ENCODE measurements at regions not wholly inside any gene's neighbourhood (a gene's known extent, or its start where the extent isn't known, plus 50 kb on each side); places are given as distances from the start of the nearest gene placed in this dataset.

DNA sequence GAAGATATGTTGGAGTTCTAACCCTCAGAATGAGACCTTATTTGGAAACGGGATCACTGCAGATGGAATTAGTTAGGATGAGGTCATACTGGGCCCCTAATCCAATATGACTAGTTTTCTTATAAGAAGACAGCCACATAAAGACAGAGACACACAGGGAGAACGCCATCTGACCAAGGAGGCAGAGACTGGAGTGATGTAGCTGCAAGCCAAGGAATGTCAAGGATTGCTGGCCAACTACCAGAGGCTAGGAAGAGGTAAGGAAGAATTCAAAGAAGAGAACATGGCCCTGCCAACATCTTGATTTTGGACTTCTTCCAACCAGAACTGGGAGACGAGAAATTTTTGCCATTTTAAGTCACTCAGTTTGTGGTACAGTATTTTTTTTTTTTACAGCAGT lies 152.8 kb upstream of the DIPK2B start:
- TF ChIP-seq, protein P1, sequence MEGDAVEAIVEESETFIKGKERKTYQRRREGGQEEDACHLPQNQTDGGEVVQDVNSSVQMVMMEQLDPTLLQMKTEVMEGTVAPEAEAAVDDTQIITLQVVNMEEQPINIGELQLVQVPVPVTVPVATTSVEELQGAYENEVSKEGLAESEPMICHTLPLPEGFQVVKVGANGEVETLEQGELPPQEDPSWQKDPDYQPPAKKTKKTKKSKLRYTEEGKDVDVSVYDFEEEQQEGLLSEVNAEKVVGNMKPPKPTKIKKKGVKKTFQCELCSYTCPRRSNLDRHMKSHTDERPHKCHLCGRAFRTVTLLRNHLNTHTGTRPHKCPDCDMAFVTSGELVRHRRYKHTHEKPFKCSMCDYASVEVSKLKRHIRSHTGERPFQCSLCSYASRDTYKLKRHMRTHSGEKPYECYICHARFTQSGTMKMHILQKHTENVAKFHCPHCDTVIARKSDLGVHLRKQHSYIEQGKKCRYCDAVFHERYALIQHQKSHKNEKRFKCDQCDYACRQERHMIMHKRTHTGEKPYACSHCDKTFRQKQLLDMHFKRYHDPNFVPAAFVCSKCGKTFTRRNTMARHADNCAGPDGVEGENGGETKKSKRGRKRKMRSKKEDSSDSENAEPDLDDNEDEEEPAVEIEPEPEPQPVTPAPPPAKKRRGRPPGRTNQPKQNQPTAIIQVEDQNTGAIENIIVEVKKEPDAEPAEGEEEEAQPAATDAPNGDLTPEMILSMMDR (IDR thresholded peaks at IDR 0.05; ENCODE audit: extremely low read depth in 1 of 2, insufficient read depth in 1 of 2, low read depth in 1 of 2, low read length in 2 of 2) = no peak
- TF ChIP-seq POLR2A (IDR thresholded peaks at IDR 0.05; ENCODE audit: low read depth, low read length) (no peak), FOS (IDR thresholded peaks at IDR 0.05; ENCODE audit: borderline replicate concordance, insufficient read depth, low read length) (no peak), EZH2 (IDR thresholded peaks at IDR 0.05; ENCODE audit: borderline replicate concordance, low read depth, low read length, severe bottlenecking) (no peak), GATA2 (IDR thresholded peaks at IDR 0.05; ENCODE audit: insufficient read depth, insufficient read length, low read depth, low read length) (no peak), POLR2AphosphoS5 (IDR thresholded peaks at IDR 0.05; ENCODE audit: insufficient read depth, low read depth, low read length) (no peak), MAX (IDR thresholded peaks at IDR 0.05; ENCODE audit: insufficient read depth, insufficient read length) (no peak)
